SK-N-SH treated with all-trans-retinoic acid at 6 μM for 48 hours (cell line): ENCODE measurements at regions not wholly inside any gene's neighbourhood (a gene's known extent, or its start where the extent isn't known, plus 50 kb on each side); places are given as distances from the start of the nearest gene placed in this dataset.

Source experiments
- ATAC-seq: fragments of 200-7000 bp; cut with Tn5 transposase; 3 replicates; pipeline ENCODE4 v1.9.1; 2020; ENCODE audit warnings: mild to moderate bottlenecking, moderate library complexity
- CSDC2 ChIP-seq: fragments of 250-450 bp; sonication (Bioruptor Pico); IDR thresholded peaks from 2 replicates; pipeline ENCODE4 v1.5.0; 2020; ENCODE audit warnings: mild to moderate bottlenecking, moderate library complexity
- ESRRG ChIP-seq: fragments of 250-450 bp; sonication (Bioruptor Pico); IDR thresholded peaks from 2 replicates; pipeline ENCODE4 v1.6.1; 2021; ENCODE audit warnings: mild to moderate bottlenecking
- GLIS3 ChIP-seq: fragments of 250-450 bp; sonication (Bioruptor Pico); IDR thresholded peaks from 2 replicates; pipeline ENCODE4 v1.5.0; 2020; ENCODE audit warnings: mild to moderate bottlenecking, moderate library complexity
- ISL1 ChIP-seq: fragments of 250-450 bp; sonication (Bioruptor Pico); IDR thresholded peaks from 2 replicates; pipeline ENCODE4 v2.1.2; 2022; ENCODE audit warnings: mild to moderate bottlenecking, moderate library complexity
- OSR1 ChIP-seq: fragments of 250-450 bp; sonication (Bioruptor Pico); IDR thresholded peaks from 2 replicates; pipeline ENCODE4 v1.8.0; 2022; ENCODE audit warnings: moderate library complexity, mild to moderate bottlenecking, inconsistent platforms
- PPARA ChIP-seq: fragments of 250-450 bp; sonication (Bioruptor Pico); IDR thresholded peaks from 2 replicates; pipeline ENCODE4 v1.5.0; 2020; ENCODE audit warnings: mild to moderate bottlenecking, borderline replicate concordance
- RARB ChIP-seq: fragments of 250-450 bp; sonication (Bioruptor Pico); IDR thresholded peaks from 2 replicates; pipeline ENCODE4 v1.8.0; 2021; ENCODE audit warnings: mild to moderate bottlenecking, moderate library complexity
- SNAI2 ChIP-seq: fragments of 250-450 bp; sonication (Bioruptor Pico); IDR thresholded peaks from 2 replicates; pipeline ENCODE4 v1.5.0; 2020; ENCODE audit warnings: mild to moderate bottlenecking, moderate library complexity
- TCF4 ChIP-seq: fragments of 250-450 bp; sonication (Bioruptor Pico); IDR thresholded peaks from 2 replicates; pipeline ENCODE4 v1.8.0; 2021; ENCODE audit warnings: mild to moderate bottlenecking, moderate library complexity, borderline replicate concordance
- TOX ChIP-seq: fragments of 250-450 bp; sonication (Bioruptor Pico); IDR thresholded peaks from 2 replicates; pipeline ENCODE4 v1.8.0; 2021; ENCODE audit warnings: mild to moderate bottlenecking, moderate library complexity, borderline replicate concordance
- ZFP3 ChIP-seq: fragments of 250-450 bp; sonication (Bioruptor Pico); IDR thresholded peaks from 2 replicates; pipeline ENCODE4 v1.5.0; 2020; ENCODE audit warnings: mild to moderate bottlenecking, moderate library complexity
- ZFP30 ChIP-seq: fragments of 450-650 bp; formaldehyde crosslinking; IDR thresholded peaks from 2 replicates; pipeline ENCODE4 v1.5.0; 2022; ENCODE audit warnings: mild to moderate bottlenecking, moderate library complexity
- ZNF565 ChIP-seq: fragments of 450-650 bp; formaldehyde crosslinking; conservative IDR thresholded peaks from 2 replicates; pipeline ENCODE4 v1.5.0; 2020; ENCODE audit warnings: low read depth, mild to moderate bottlenecking, moderate library complexity
- ZNF70 ChIP-seq: fragments of 450-650 bp; formaldehyde crosslinking; IDR thresholded peaks from 2 replicates; pipeline ENCODE4 v1.5.0; 2020; ENCODE audit warnings: mild to moderate bottlenecking, moderate library complexity
- TF ChIP-seq, protein P1 (sequence below): fragments of 250-450 bp; sonication (Bioruptor Pico); IDR thresholded peaks from 2 replicates; pipeline ENCODE4 v1.8.0; 2020; ENCODE audit warnings: mild to moderate bottlenecking, moderate library complexity, borderline replicate concordance
- TF ChIP-seq, protein P2 (sequence below): fragments of 250-450 bp; sonication (Bioruptor Pico); IDR thresholded peaks from 2 replicates; pipeline ENCODE4 v1.5.1; 2021; ENCODE audit warnings: mild to moderate bottlenecking, moderate library complexity
- TF ChIP-seq, protein P3 (sequence below): fragments of 250-450 bp; sonication (Bioruptor Pico); IDR thresholded peaks from 2 replicates; pipeline ENCODE4 v1.5.1; 2020; ENCODE audit warnings: low read depth, mild to moderate bottlenecking, moderate library complexity
- TF ChIP-seq, protein P4 (sequence below): fragments of 250-450 bp; sonication (Bioruptor Pico); IDR thresholded peaks from 2 replicates; pipeline ENCODE4 v1.5.0; 2020; ENCODE audit warnings: mild to moderate bottlenecking, moderate library complexity
- TF ChIP-seq, protein P5 (sequence below): fragments of 250-450 bp; sonication (Bioruptor Pico); IDR thresholded peaks from 2 replicates; pipeline ENCODE4 v1.8.0; 2021; ENCODE audit warnings: low read depth, mild to moderate bottlenecking, moderate library complexity, borderline replicate concordance

DNA sequence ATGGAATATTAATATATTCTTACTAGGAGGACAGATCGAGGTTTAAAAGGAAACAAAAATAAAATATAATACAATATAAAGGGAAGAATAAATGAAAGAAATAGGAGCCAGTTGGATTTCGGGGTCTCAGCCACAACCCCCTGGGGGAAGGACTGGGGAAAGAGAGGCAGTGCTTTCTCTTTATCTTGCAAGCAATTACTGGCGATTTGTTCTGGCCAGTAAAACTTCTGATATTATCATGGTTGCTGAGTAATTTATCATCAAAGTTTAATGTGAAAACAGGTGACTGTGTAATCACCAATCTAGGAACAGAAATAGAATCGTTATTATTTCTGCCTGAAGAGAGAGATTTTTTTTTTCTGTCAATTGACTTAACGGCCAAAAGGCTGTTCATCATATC, 917.7 kb upstream of the CELF4 start:
- ATAC-seq: no peak
- TF ChIP-seq, protein P1, sequence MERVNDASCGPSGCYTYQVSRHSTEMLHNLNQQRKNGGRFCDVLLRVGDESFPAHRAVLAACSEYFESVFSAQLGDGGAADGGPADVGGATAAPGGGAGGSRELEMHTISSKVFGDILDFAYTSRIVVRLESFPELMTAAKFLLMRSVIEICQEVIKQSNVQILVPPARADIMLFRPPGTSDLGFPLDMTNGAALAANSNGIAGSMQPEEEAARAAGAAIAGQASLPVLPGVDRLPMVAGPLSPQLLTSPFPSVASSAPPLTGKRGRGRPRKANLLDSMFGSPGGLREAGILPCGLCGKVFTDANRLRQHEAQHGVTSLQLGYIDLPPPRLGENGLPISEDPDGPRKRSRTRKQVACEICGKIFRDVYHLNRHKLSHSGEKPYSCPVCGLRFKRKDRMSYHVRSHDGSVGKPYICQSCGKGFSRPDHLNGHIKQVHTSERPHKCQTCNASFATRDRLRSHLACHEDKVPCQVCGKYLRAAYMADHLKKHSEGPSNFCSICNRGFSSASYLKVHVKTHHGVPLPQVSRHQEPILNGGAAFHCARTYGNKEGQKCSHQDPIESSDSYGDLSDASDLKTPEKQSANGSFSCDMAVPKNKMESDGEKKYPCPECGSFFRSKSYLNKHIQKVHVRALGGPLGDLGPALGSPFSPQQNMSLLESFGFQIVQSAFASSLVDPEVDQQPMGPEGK: no peak
- TF ChIP-seq, protein P2, sequence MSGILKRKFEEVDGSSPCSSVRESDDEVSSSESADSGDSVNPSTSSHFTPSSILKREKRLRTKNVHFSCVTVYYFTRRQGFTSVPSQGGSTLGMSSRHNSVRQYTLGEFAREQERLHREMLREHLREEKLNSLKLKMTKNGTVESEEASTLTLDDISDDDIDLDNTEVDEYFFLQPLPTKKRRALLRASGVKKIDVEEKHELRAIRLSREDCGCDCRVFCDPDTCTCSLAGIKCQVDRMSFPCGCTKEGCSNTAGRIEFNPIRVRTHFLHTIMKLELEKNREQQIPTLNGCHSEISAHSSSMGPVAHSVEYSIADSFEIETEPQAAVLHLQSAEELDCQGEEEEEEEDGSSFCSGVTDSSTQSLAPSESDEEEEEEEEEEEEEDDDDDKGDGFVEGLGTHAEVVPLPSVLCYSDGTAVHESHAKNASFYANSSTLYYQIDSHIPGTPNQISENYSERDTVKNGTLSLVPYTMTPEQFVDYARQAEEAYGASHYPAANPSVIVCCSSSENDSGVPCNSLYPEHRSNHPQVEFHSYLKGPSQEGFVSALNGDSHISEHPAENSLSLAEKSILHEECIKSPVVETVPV (CRISPR knock-in tag): no peak
- TF ChIP-seq ISL1 (no peak), OSR1 (CRISPR knock-in tag) (no peak), GLIS3 (CRISPR knock-in tag) (no peak), ZFP3 (CRISPR knock-in tag) (no peak), SNAI2 (CRISPR knock-in tag) (no peak), PPARA (CRISPR knock-in tag) (no peak), TOX (CRISPR knock-in tag) (no peak)
- TF ChIP-seq, protein P3, sequence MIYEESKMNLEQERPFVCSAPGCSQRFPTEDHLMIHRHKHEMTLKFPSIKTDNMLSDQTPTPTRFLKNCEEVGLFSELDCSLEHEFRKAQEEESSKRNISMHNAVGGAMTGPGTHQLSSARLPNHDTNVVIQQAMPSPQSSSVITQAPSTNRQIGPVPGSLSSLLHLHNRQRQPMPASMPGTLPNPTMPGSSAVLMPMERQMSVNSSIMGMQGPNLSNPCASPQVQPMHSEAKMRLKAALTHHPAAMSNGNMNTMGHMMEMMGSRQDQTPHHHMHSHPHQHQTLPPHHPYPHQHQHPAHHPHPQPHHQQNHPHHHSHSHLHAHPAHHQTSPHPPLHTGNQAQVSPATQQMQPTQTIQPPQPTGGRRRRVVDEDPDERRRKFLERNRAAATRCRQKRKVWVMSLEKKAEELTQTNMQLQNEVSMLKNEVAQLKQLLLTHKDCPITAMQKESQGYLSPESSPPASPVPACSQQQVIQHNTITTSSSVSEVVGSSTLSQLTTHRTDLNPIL (CRISPR knock-in tag): no peak
- TF ChIP-seq, all 23 proteins: peak for 0

DNA sequence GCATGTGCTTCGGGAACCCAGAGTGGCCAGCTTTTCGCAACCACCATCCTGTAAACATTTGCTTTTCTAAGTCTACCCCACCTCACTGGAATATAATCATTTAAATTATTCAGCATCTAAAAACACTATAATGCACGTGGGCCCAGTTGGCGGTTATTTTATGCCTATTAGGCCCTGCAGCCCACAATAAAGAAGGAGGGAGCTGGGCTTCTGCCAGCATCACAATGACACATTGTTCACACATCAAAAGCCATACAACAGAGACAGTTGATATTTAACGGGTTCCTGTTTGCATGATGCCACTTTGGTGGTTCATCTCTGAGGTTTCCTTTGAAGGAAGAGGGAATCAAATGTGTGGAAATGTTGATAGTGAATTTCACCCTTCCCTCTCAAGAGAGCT, 916.0 kb upstream of the CELF4 start:
- TF ChIP-seq, protein P4, sequence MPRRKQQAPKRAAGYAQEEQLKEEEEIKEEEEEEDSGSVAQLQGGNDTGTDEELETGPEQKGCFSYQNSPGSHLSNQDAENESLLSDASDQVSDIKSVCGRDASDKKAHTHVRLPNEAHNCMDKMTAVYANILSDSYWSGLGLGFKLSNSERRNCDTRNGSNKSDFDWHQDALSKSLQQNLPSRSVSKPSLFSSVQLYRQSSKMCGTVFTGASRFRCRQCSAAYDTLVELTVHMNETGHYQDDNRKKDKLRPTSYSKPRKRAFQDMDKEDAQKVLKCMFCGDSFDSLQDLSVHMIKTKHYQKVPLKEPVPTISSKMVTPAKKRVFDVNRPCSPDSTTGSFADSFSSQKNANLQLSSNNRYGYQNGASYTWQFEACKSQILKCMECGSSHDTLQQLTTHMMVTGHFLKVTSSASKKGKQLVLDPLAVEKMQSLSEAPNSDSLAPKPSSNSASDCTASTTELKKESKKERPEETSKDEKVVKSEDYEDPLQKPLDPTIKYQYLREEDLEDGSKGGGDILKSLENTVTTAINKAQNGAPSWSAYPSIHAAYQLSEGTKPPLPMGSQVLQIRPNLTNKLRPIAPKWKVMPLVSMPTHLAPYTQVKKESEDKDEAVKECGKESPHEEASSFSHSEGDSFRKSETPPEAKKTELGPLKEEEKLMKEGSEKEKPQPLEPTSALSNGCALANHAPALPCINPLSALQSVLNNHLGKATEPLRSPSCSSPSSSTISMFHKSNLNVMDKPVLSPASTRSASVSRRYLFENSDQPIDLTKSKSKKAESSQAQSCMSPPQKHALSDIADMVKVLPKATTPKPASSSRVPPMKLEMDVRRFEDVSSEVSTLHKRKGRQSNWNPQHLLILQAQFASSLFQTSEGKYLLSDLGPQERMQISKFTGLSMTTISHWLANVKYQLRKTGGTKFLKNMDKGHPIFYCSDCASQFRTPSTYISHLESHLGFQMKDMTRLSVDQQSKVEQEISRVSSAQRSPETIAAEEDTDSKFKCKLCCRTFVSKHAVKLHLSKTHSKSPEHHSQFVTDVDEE (CRISPR knock-in tag): no peak
- TF ChIP-seq TOX (CRISPR knock-in tag) (no peak), ZNF70 (no peak), PPARA (CRISPR knock-in tag) (no peak), CSDC2 (CRISPR knock-in tag) (no peak), OSR1 (CRISPR knock-in tag) (no peak), ESRRG (CRISPR knock-in tag) (no peak), RARB (CRISPR knock-in tag) (no peak), TCF4 (CRISPR knock-in tag) (no peak)
- TF ChIP-seq, protein P5, sequence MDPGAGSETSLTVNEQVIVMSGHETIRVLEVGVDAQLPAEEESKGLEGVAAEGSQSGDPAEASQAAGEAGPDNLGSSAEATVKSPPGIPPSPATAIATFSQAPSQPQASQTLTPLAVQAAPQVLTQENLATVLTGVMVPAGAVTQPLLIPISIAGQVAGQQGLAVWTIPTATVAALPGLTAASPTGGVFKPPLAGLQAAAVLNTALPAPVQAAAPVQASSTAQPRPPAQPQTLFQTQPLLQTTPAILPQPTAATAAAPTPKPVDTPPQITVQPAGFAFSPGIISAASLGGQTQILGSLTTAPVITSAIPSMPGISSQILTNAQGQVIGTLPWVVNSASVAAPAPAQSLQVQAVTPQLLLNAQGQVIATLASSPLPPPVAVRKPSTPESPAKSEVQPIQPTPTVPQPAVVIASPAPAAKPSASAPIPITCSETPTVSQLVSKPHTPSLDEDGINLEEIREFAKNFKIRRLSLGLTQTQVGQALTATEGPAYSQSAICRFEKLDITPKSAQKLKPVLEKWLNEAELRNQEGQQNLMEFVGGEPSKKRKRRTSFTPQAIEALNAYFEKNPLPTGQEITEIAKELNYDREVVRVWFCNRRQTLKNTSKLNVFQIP: no peak
- TF ChIP-seq, protein P1: no peak
- TF ChIP-seq, all 23 proteins: peak for 0
- ATAC-seq: no peak

DNA sequence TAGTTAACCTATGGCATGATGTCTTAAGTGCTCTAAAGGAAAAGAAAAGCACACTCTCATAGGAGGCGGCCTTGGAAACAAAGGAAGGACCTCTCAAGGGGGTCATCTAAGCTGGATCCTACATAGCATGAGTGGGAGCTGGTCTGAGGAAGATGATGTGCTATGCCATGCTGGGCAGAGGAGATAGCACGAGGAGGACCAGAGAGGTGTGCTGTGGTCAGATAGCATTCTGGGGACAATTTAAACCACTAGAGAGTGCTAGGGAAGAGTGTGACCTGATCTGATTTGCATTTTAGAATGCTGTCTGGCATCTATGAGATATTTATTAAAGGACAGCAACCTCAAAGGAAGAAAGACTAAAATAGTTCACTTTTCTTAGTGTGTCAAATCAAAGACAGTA, 910.1 kb upstream of the CELF4 start:
- TF ChIP-seq CSDC2 (CRISPR knock-in tag) (no peak), SNAI2 (CRISPR knock-in tag) (no peak), ZNF70 (no peak), ZFP30 (CRISPR knock-in tag) (no peak), ESRRG (CRISPR knock-in tag) (no peak), TOX (CRISPR knock-in tag) (no peak), ZNF565 (no peak)
- TF ChIP-seq, protein P1: no peak
- TF ChIP-seq, protein P2 (CRISPR knock-in tag): no peak
- no peak for ATAC-seq
